Suppressor macrophage (primary cell): ENCODE measurements at regions not wholly inside any gene's neighbourhood (a gene's known extent, or its start where the extent isn't known, plus 50 kb on each side); places are given as distances from the start of the nearest gene placed in this dataset.

Experiments used
- DNase-seq, 4 experiments: peaks; one replicate each; pipeline ENCODE4 v3.0.0-alpha.2; 2020 to 2022

DNA sequence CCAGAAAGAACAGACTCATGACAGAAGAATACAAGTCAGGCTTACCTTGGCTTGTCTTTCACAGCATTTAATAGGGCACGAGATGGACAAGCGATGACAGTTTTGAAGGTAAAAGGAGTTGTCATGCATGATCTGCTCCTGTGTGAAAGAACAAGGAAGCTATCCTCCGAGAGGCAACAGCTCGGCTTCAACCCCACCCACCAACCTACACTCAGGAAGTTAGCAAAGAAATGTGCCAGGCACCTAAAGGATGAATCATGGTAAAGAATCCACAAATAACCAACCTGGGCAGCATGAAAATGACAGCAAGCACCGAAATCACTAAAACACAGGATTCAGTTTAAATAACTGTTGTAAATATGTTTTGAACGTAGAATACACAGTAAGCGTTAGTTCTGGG is 700.2 kb downstream of the TYW1 start:
- DNase-seq = no peak

GRCh38 chr7:67698354-67698753 is 701.7 kb downstream of the TYW1 start:
- no peak for DNase-seq

DNA sequence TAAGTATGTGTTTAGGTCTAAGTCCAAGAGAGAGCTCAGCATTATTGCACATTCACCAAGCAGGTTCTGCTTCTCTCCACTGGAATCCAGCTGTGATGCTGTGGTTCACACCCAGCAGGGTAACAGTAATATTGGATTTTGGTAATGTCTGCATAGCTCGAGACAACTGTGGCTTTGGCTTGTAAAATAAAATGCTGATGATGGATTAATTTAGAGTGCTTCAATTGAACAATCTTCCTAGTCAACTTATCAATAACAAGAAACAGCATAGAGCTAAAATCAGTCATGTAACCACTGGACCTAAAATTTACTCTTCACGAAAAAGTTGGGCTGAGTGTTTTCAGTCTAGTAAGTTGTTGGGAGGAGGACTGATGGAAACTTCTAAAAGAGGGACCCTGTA is 709.2 kb downstream of the TYW1 start:
- DNase-seq = no peak

GRCh38 chr7:67711706-67712105 is 715.1 kb downstream of the TYW1 start:
- no peak for DNase-seq

DNA sequence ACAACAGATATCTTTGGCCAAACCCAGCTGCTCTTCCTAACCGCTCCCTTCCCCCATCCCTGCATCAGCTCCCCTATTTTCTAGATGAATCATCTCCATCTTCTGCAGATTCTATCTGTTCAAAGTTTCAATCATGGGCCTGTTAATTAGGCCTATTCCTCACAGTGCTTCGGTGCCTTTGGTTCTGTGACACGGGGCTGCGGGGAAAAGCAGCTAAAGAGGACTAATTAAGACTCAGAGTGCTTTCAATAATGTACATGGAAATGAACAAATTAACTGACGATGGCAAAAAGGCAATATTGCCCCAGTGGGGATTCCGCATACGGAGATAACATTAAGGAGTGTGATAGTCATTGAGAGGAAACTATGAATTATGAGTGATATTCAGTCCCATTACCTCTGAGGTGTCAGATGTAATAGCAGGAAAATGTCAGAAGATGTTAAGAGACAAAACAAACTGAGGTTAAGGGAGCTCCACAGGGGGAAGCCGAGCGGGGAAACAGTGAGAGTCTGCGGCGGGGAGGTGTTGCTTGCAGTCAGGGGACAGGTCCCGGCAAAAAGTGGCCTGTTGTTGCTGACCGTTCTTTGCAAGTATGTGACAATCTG is 716.9 kb downstream of the TYW1 start:
- no peak for DNase-seq

- DNase-seq = no peak
These were observed 720.1 kb downstream of the TYW1 start for GRCh38 chr7:67716729-67717128.

GRCh38 chr7:67723591-67723990 is 727.0 kb downstream of the TYW1 start:
- DNase-seq = no peak

DNA sequence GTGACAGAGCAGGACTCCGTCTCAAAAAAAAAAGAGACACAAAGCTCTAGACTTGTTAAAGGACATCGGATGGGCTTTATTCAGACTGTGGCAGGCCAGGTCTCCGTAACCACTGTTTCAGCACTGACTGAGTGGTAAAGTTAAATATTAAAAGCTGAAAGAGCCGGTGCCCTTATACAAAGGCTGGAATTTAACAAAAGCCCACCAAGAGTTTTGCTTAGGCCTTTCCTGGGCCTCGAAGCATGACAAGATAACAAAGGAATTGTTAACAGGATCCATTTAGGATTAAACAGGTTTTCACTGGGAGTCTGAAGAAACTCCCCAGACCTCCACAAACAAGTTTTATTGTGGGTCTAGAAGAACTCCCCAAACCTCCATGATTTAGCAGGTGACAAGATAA is 727.8 kb downstream of the TYW1 start:
- no peak for DNase-seq

GRCh38 chr7:67724955-67725354 is 728.3 kb downstream of the TYW1 start:
- DNase-seq = no peak

DNA sequence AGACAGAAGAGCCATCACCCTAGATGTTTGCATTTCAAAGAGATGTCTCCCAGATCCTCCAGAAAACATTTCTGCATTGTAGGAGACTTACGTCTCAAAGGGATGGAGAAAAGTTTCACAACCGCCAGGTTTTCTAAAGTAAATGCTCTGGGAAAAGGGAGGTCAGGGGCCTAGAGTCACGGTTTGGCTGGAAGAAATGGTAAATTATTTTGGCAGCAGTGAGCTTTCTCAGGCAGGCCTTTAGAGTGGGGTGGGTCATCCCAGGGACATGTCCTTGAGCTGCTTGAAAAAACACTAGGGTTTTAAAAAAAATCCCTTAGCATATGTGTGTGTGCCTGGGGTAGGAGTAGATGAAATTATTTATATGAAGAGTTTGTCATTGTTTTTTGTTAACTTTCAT is 728.8 kb downstream of the TYW1 start:
- no peak for DNase-seq

DNA sequence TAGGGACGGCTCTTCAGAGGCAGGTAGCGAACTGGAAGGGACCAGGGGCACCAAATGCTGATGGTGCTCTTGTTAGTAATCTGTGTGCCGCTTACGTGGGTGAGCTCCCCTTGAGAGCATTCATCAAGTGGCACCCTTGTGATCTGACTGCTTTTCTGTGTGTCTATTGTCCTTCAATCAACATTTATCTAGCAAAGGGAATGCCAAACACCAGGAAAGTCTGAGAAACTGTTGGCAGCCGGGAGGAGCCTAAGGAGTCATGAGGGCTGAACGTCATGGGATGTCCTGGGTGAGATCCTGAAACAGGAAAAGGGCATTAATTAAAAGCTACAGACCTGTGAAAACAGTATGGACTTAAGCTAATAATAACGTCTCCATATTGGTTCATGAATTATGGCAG is 733.1 kb downstream of the TYW1 start:
- DNase-seq = no peak

DNA sequence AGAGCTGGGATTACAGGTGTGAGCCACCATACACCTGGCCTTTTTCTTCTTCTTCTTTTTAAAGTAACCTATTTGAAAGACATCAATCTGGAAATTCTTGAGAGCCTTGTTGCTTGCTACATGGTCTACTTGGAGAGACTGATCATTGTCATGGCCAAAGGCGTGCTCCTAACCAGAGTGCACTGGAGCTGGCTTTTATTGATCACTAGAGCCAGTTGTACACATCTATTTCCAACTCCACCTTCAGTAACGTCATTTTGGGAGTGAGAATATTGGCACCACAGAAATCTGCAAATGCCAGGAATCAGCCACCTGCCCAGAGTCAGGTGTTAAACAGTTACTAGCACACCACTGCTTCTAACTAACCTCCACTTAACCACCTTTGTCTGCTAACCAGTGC is 735.1 kb downstream of the TYW1 start:
- DNase-seq = no peak

DNA sequence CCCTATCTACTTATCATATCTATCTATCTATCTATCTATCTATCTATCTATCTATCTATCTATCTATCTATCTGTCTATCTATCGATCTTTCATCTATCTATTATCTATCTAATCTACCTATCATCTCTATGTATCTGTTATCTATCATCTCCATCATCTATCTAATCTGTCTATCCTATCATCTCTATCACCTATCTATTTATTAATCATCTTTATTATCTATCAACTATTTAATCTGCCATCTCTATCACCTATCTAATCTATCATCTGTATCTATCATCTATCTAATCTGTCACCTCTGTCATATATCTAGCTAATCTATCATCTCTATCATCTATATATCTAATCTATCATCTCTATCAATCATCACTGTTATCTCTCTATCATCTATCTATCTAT is 736.3 kb downstream of the TYW1 start:
- no peak for DNase-seq

DNA sequence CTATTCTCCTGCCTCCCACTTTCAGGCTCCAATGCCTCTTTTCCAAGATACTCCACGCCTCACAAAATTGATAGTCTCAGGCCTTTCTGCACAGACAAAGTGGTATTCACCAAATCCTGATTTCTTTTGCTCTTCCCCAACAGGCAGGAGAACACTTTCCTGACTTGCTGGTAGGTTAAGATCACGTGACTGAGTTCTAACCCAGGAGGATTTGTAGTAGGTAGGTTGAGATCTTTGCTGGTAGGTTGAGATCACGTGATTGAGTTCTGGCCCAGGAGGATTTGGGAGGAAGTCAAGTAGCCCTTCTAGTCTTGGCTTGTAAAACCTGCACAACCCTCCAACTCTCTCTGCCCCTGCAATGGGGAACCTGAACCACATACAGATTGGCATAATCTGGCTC is 741.5 kb downstream of the TYW1 start:
- DNase-seq = no peak

- no peak for DNase-seq
These were observed 742.3 kb downstream of the TYW1 start for GRCh38 chr7:67738958-67739357.

- no peak for DNase-seq
These were observed 746.9 kb downstream of the TYW1 start for GRCh38 chr7:67743501-67743900.

- no peak for DNase-seq
These were observed 755.6 kb downstream of the TYW1 start for GRCh38 chr7:67752227-67752626.

GRCh38 chr7:67753891-67754290 is 757.3 kb downstream of the TYW1 start:
- DNase-seq = no peak

- DNase-seq = no peak
These were observed 758.0 kb downstream of the TYW1 start for GRCh38 chr7:67754651-67755050.

GRCh38 chr7:67758551-67758950 is 761.9 kb downstream of the TYW1 start:
- DNase-seq = no peak

- DNase-seq = no peak
These were observed 764.3 kb downstream of the TYW1 start for GRCh38 chr7:67760971-67761370.

DNA sequence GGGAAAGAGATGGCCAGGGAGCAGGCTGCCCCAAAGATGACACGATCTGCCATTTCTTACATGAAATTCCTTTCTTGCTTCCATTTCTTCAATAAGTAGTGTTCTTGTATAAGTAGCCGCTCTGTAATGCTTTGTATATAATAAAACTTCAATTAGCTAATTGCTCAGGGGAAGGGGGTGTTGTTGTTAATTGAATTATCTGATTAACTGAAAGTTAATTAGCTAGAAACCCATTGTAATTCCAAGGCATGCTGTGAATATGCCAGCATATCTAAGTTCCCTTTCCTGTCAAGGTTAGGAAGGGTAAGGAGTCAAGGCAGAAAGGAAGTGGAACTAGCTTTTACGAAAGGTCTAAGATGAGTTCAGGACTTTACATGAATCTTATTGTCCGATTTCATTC is 765.9 kb downstream of the TYW1 start:
- DNase-seq = no peak

DNA sequence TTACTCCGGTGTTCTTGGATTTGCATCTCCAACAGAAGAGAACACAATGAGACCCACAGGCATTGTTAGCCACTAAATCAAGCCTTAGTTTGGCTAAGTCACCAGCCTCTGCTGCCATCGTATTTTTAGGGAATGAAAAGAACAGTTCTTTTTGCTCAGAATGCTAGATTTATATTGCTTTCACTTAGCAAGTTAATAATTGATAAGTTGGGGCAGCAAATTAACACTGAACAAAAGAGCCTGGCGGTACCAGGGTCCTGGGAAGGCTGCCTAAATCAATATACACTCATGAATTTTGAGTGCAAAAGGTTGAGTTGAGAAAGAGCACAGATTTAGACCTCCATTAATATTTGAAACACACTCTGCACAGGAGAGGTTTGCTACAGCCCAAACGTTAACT is 767.7 kb downstream of the TYW1 start:
- no peak for DNase-seq

GRCh38 chr7:67765481-67766175 is 769.0 kb downstream of the TYW1 start:
- DNase-seq = no peak

GRCh38 chr7:67766906-67767410 is 770.3 kb downstream of the TYW1 start:
- DNase-seq = no peak
